AG10803 (cell line): ENCODE measurements at regions not wholly inside any gene's neighbourhood (a gene's known extent, or its start where the extent isn't known, plus 50 kb on each side); places are given as distances from the start of the nearest gene placed in this dataset.

Experiments
- DNase-seq: peaks from one replicate; pipeline ENCODE4 v3.0.0; 2010; ENCODE audit warnings: low read depth
- H3K4me3 ChIP-seq: 2 replicates; pipeline ENCODE4 v1.5.1; 2011; ENCODE audit warnings: mild to moderate bottlenecking, low read length, control low read depth
- TF ChIP-seq, protein P1 (sequence below): conservative IDR thresholded peaks from 2 replicates; pipeline ENCODE4 v1.5.1; 2011; ENCODE audit warnings: mild to moderate bottlenecking, low read length, control low read depth, inconsistent platforms

DNA sequence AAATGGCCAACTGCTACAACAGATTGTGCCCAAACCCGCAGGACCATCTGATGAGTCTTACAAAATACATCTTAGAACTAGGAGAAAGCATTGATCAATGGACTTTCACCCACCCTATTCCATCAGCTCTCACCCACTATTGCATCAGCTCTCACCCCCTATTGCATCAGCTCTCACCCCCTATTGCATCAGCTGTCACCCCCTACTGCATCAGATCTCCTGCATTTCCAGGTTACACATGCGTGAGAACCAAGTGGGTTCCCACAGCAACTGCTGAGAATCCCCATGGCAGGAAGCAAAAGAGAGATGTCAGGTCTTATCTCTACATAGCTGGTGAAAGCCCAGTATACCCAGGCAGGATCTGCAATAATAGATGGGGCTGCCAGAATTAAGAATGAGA is 533.5 kb downstream of the LTN1 start:
- TF ChIP-seq, protein P1, sequence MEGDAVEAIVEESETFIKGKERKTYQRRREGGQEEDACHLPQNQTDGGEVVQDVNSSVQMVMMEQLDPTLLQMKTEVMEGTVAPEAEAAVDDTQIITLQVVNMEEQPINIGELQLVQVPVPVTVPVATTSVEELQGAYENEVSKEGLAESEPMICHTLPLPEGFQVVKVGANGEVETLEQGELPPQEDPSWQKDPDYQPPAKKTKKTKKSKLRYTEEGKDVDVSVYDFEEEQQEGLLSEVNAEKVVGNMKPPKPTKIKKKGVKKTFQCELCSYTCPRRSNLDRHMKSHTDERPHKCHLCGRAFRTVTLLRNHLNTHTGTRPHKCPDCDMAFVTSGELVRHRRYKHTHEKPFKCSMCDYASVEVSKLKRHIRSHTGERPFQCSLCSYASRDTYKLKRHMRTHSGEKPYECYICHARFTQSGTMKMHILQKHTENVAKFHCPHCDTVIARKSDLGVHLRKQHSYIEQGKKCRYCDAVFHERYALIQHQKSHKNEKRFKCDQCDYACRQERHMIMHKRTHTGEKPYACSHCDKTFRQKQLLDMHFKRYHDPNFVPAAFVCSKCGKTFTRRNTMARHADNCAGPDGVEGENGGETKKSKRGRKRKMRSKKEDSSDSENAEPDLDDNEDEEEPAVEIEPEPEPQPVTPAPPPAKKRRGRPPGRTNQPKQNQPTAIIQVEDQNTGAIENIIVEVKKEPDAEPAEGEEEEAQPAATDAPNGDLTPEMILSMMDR: no peak
- no peak overlapping the region for H3K4me3 ChIP-seq
- no peak for DNase-seq

DNA sequence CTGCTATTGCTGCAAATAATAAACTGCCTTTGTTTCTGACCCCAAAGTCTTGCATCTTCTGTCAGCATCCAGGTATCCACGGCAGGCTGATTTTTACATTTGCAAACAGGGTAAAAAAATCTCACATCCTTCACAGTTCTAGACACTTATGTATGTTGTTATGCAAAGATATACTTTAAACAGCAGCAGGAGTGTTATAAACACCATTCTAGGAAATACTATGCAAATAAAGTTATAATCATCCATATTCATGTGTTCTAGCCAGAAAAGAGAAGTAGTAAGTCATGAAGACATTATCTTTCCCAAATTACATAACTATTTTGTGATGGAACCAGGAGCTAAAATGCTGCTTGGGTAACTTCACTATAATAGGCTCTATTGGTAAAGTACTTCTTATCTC is 534.2 kb downstream of the LTN1 start:
- no peak for DNase-seq
- TF ChIP-seq, protein P1: no peak
- H3K4me3 ChIP-seq: no peak overlapping the region

DNA sequence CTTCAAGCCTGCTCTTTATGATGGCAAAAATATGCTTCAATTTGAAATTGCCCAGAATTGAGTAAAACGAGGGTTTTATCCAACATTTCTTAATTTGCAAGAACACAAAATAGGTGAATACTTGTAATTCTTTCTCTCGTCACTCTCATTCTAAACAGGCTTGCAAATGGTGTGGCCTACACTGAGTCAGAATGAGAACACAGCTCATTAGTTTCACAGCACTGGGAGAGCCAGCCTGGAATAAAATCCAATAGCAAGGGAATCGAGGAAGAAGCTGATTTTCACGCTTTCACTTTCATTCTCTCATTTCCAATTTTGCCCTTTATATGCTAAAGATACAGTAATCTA is 537.5 kb downstream of the LTN1 start:
- peak; percentile 95 for DNase-seq
- H3K4me3 ChIP-seq: peak overlapping the region; percentile 41
- TF ChIP-seq, protein P1: no peak

DNA sequence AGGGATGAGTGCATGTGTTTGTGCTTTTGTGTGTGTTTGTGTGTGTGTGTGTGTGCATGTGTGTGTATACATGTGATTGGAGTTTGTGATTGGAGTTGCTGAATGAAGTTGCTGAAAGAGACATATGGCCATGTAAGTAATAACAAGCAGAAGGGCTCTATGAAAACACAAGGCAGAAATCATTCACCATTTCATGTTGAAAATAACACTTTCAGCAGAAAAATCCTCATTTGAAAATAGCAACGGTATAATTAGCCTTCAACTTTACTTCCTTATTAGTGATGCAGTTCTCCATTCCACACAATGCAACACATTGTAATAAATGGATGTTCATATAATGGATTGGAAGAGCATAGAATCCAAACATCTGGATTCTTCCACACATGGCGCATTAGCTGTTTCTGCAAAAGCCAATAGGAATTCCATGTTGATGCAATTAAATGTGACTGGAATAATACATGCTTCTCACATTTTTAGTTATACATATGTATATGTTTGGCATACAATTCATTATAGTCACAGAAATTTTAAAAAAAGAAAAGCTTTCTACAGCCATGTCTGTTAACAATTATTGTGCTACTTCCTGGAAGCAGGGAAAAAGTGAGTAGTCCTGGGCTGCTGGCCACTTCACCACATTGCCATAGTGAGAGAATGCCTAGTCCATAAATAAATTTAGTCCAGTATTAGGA is 538.0 kb downstream of the LTN1 start:
- no peak for DNase-seq
- no peak overlapping the region for H3K4me3 ChIP-seq
- TF ChIP-seq, protein P1: no peak

DNA sequence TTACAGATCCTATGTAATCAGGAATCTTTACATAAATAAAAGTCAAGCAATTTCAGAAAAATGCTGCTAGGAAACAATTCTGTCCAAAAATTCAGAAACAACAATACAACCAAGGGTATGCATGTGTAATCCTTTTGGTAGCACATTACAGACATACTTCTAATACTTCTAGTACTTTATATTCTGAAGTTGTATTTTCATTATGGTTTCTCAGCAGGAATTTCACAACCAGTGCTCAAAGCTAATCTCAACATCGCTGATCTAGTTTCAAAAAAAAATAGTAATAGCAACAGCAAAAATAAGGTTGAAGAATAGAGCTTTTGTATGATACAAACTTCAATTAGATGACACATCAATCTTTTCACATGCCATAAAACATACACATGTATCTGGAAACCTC is 545.2 kb downstream of the LTN1 start:
- TF ChIP-seq, protein P1: no peak
- H3K4me3 ChIP-seq: no peak overlapping the region
- DNase-seq: peak; percentile 85

DNA sequence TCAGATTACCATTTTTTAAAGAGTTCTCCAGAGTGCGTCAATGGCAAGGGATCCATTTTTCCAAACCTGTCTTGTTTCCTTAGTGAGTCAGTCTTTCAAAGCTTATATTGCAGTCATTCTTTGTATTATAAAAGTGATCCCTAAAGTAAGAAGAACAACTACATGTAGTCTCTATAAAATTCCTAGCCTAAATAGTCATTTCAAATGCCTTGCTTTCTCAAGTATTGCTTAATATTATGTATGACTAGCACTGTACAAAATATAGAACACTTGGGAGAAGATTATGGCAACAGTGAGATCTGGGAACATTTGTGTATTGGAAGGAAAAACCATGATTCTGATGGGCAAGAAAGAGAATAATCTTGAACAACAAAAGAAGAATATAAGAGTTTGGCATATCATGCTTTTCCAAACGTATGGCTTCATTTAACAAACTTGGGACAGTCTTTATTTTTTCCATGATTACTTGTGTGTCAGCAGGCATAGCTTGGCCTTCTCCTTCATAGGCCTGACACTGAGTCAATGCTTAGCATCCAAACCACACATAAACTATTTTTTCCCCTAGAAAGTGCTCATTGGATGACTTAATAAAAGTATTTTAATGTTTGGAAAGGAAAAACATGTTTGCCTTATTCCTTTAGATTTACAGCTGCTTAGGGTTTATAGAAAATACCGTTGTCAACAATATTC is 547.4 kb downstream of the LTN1 start:
- TF ChIP-seq, protein P1: no peak
- DNase-seq: peak; percentile 77
- H3K4me3 ChIP-seq: no peak overlapping the region

DNA sequence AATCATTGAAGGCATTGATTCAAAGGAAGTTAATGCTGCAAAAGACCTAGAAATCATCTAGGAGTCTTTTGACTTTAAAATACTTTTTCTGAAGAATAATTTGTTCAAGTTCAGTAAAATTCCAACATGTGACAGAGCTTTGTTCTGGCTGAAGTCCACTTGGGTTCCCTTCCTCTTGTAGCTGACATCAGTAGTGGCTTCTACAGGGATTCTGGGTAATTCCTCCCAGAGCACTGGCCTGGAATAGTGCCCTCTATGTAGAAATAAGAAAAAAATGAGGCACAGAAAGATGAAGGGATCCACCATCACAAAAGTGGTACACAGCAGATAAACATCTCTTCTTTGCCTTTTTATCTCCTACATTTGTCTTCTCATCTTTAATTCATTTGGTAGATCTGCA is 548.1 kb downstream of the LTN1 start:
- no peak overlapping the region for H3K4me3 ChIP-seq
- TF ChIP-seq, protein P1: no peak
- peak; percentile 64 for DNase-seq
